GM23248 (cell line): ENCODE measurements at regions not wholly inside any gene's neighbourhood (a gene's known extent, or its start where the extent isn't known, plus 50 kb on each side); places are given as distances from the start of the nearest gene placed in this dataset.
"Not testable (repeated sequence)": the region's sequence is repeated elsewhere in the genome, so short reads cannot be mapped to it uniquely, and the experiment has no call there.

Experiments used
- DNase-seq: peaks from one replicate; pipeline ENCODE4 v3.0.0-alpha.2; 2015
- H2AFZ ChIP-seq: fragments of 200-600 bp; sonication (generic); 2 replicates; pipeline ENCODE4 v1.6.1; 2016; ENCODE audit warnings: antibody characterized with exemption
- H3F3A ChIP-seq: fragments of 200-600 bp; sonication (generic); 2 replicates; pipeline ENCODE4 v1.6.1; 2016; ENCODE audit warnings: mild to moderate bottlenecking, antibody characterized with exemption, mixed run types; ENCODE audit not compliant: insufficient read depth
- H3K27ac ChIP-seq: fragments of 200-600 bp; sonication (generic); 2 replicates; pipeline ENCODE4 v1.5.1; 2016; ENCODE audit warnings: mild to moderate bottlenecking
- H3K27me3 ChIP-seq: fragments of 200-600 bp; sonication (generic); replicated peaks from 2 replicates; pipeline ENCODE4 v1.6.1; 2016; ENCODE audit warnings: mild to moderate bottlenecking; ENCODE audit not compliant: insufficient read depth
- H3K36me3 ChIP-seq: fragments of 200-600 bp; sonication (generic); 2 replicates; pipeline ENCODE4 v1.6.1; 2016; ENCODE audit warnings: low read depth, mild to moderate bottlenecking
- H3K4me1 ChIP-seq: fragments of 200-600 bp; sonication (generic); 2 replicates; pipeline ENCODE4 v1.6.1; 2016; ENCODE audit warnings: mild to moderate bottlenecking; ENCODE audit not compliant: insufficient read depth
- H3K4me2 ChIP-seq: fragments of 200-600 bp; sonication (generic); one replicate; pipeline ENCODE4 v1.6.1; 2016; ENCODE audit warnings: mild to moderate bottlenecking; ENCODE audit not compliant: unreplicated experiment
- H3K4me3 ChIP-seq: fragments of 200-600 bp; sonication (generic); 2 replicates; pipeline ENCODE4 v1.5.1; 2016; ENCODE audit warnings: mild to moderate bottlenecking
- H3K79me2 ChIP-seq: fragments of 200-600 bp; sonication (generic); 2 replicates; pipeline ENCODE4 v1.6.1; 2016; ENCODE audit warnings: mild to moderate bottlenecking; ENCODE audit not compliant: insufficient read depth
- H3K9ac ChIP-seq: fragments of 200-600 bp; sonication (generic); 2 replicates; pipeline ENCODE4 v1.6.1; 2016; ENCODE audit warnings: mild to moderate bottlenecking
- H3K9me2 ChIP-seq: fragments of 200-600 bp; sonication (generic); 2 replicates; pipeline ENCODE4 v1.6.1; 2016; ENCODE audit warnings: mixed run types, mild to moderate bottlenecking, moderate library complexity; ENCODE audit not compliant: insufficient read depth
- H3K9me3 ChIP-seq: fragments of 200-600 bp; sonication (generic); one replicate; pipeline ENCODE4 v1.6.1; 2017; ENCODE audit warnings: low read depth
- H4K20me1 ChIP-seq: fragments of 200-600 bp; sonication (generic); 2 replicates; pipeline ENCODE4 v1.6.0; 2016; ENCODE audit not compliant: insufficient read depth
- WGBS, 2 experiments: methylation state at CpG; one replicate each; pipeline ENCODE4 v1.1.6; 2015 to 2017; ENCODE audit warnings: low lambda C conversion rate in 2 of 2, low coverage in 1 of 2; ENCODE audit errors: missing lambda C conversion rate in 2 of 2; 5-methylcytosine and 5-hydroxymethylcytosine counted together
- in situ Hi-C: fragments of 300-500 bp; cut with MboI; formaldehyde crosslinking; loops from 2 replicates; pipeline ENCODE4 v1.15.0; 2020

- H3K79me2 ChIP-seq, H3K9ac ChIP-seq, DNase-seq, H3K27ac ChIP-seq, H3K27me3 ChIP-seq, H4K20me1 ChIP-seq, H2AFZ ChIP-seq, H3K36me3 ChIP-seq, H3K9me2 ChIP-seq, H3F3A ChIP-seq, H3K4me3 ChIP-seq, in situ Hi-C loops, H3K4me1 ChIP-seq, H3K4me2 ChIP-seq, H3K9me3 ChIP-seq: not testable (repeated sequence)
- WGBS, 2 experiments: 96 to 97% methylated on average over 5 to 10 of the region's 10 CpGs
These were observed 100.0 kb upstream of the PZP start for GRCh38 chr12:9308163-9308562.

DNA sequence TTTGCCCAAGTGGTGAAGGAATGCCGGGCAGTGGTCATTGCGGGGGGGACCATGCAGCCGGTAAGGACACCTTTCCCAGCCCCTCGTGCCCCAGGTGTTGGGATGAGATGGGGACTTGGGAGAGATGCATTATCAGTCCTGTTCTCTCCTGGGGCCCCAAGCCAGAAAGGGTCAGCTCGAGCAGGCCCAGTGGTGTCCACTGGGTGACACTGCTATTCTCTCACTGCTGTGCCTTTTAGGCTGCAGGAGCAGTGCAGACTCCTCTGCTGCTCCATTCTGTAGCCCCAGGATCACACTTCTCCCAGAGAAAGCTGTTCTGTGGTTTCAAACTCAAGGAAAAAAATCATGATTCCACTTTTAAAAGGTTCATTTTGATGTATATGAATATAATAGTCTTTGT lies 99.1 kb upstream of the PZP start:
- H2AFZ ChIP-seq, in situ Hi-C loops, H3K4me1 ChIP-seq, H3F3A ChIP-seq, DNase-seq, H3K9ac ChIP-seq, H3K9me2 ChIP-seq, H3K4me3 ChIP-seq, H3K27me3 ChIP-seq, H3K9me3 ChIP-seq, H3K27ac ChIP-seq, H4K20me1 ChIP-seq, H3K4me2 ChIP-seq, H3K36me3 ChIP-seq, H3K79me2 ChIP-seq: not testable (repeated sequence)
- 88 to 100% methylated on average over 1 of the region's 5 CpGs for WGBS, 2 experiments

- H3K9ac ChIP-seq, H3K9me3 ChIP-seq, H3K9me2 ChIP-seq, H3K79me2 ChIP-seq, in situ Hi-C loops, H3K36me3 ChIP-seq, H3F3A ChIP-seq, DNase-seq, H4K20me1 ChIP-seq, H3K4me2 ChIP-seq, H3K4me1 ChIP-seq, H3K27ac ChIP-seq, H3K27me3 ChIP-seq, H2AFZ ChIP-seq, H3K4me3 ChIP-seq: not testable (repeated sequence)
- WGBS, 2 experiments: 52 to 86% methylated on average over 5 to 12 of the region's 12 CpGs
These were observed 97.8 kb upstream of the PZP start for GRCh38 chr12:9306004-9306403.

GRCh38 chr12:9304540-9304939 lies 96.3 kb upstream of the PZP start:
- H2AFZ ChIP-seq, H3K9ac ChIP-seq, H3K27ac ChIP-seq, H3K27me3 ChIP-seq, H3K9me2 ChIP-seq, H4K20me1 ChIP-seq, H3K4me1 ChIP-seq, H3K4me2 ChIP-seq, H3K79me2 ChIP-seq, H3F3A ChIP-seq, H3K4me3 ChIP-seq, H3K36me3 ChIP-seq, in situ Hi-C loops, H3K9me3 ChIP-seq, DNase-seq: not testable (repeated sequence)
- WGBS, 2 experiments: 90 to 91% methylated on average over 13 of the region's 13 CpGs

DNA sequence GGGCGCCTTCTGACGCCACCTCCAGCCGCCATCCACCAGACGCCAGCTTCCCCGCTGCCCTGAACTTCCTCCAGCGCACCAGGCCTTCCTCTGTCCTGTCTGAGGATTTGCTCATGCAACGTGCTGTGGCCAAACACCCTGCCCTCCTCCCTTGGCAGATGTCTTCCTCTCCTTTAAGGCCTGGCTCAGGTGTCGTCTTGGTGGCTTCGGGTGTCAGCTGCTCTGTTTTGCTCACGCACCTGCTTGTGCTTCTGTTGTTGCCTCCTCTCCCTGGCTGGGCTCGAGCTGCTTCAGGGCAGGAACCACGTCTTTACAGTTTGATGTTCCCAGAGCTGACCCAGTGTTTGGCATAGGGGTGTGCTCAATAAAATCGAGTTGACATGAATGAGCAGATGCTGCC lies 87.7 kb upstream of the PZP start:
- H2AFZ ChIP-seq, in situ Hi-C loops, H3K36me3 ChIP-seq, H3K4me1 ChIP-seq, H3K27me3 ChIP-seq, H3K4me2 ChIP-seq, H4K20me1 ChIP-seq, H3K9ac ChIP-seq, H3K27ac ChIP-seq, H3F3A ChIP-seq, H3K79me2 ChIP-seq, H3K9me3 ChIP-seq, H3K4me3 ChIP-seq, DNase-seq, H3K9me2 ChIP-seq: not testable (repeated sequence)
- WGBS, 2 experiments: 100% methylated on average over 1 of the region's 13 CpGs; no CpG with 5 or more reads in 1 of the 2 experiments

DNA sequence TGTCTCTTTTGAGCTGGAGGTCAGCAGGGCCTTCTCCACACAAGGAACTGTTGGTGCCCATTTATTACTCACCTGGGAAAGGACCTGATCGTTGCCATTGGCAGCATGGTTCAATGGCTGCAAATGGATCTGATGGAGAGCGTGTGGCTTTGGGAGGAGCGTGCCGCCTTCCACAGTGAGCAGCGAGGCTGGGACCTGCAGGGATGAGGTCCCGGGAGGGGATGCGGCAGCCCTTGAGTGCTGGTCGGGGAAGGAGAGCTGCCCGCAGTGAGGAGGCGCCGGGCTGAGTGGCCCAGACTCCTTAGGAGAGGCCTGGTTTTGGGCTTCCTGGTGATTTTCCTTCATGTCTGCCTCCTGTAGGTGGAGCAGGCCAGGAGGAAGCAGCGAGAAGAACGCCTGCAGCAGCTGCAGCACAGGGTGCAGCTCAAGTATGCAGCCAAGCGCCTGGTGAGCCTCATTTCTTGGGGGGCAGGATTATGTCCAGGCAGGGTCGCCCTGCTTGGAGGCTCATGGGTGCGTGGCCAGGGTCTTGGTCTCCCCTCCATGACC lies 86.0 kb upstream of the PZP start:
- H3F3A ChIP-seq, H3K4me2 ChIP-seq, H3K4me3 ChIP-seq, H4K20me1 ChIP-seq, H3K27ac ChIP-seq, H3K9me3 ChIP-seq, H3K9me2 ChIP-seq, in situ Hi-C loops, H3K4me1 ChIP-seq, H3K27me3 ChIP-seq, H3K36me3 ChIP-seq, H3K79me2 ChIP-seq, H2AFZ ChIP-seq, H3K9ac ChIP-seq, DNase-seq: not testable (repeated sequence)
- 96 to 97% methylated on average over 7 to 11 of the region's 16 CpGs for WGBS, 2 experiments

- not testable (repeated sequence) for H3K9me3 ChIP-seq, H3K4me1 ChIP-seq
- WGBS, 2 experiments: no CpG with 5 or more reads among the region's 3 CpGs
These were observed 85.2 kb upstream of the PZP start for GRCh38 chr12:9293391-9293790.

GRCh38 chr12:9289984-9290383 lies 81.8 kb upstream of the PZP start:
- H2AFZ ChIP-seq, in situ Hi-C loops: not testable (repeated sequence)

More at GRCh38 chr12:9293391-9293790, 85.2 kb upstream of the PZP start:
- DNase-seq, H3F3A ChIP-seq, H3K9me2 ChIP-seq, in situ Hi-C loops, H3K27me3 ChIP-seq, H3K4me3 ChIP-seq, H2AFZ ChIP-seq, H3K9ac ChIP-seq, H3K27ac ChIP-seq, H3K4me2 ChIP-seq, H3K36me3 ChIP-seq, H3K79me2 ChIP-seq, H4K20me1 ChIP-seq: not testable (repeated sequence)

More at GRCh38 chr12:9289984-9290383, 81.8 kb upstream of the PZP start:
- not testable (repeated sequence) for H3K9ac ChIP-seq, H3K9me2 ChIP-seq, H3K27ac ChIP-seq, H3K79me2 ChIP-seq, H3K4me2 ChIP-seq, H3K4me3 ChIP-seq, H3K36me3 ChIP-seq, H3K27me3 ChIP-seq, DNase-seq, H4K20me1 ChIP-seq, H3K4me1 ChIP-seq, H3K9me3 ChIP-seq, H3F3A ChIP-seq
- WGBS, 2 experiments: 100% methylated on average over 1 to 3 of the region's 5 CpGs
